ENCODE measurements at regions not wholly inside any gene's neighbourhood (a gene's known extent, or its start where the extent isn't known, plus 50 kb on each side); places are given as distances from the start of the nearest gene placed in this dataset.
"Not testable (repeated sequence)": the region's sequence is repeated elsewhere in the genome, so short reads cannot be mapped to it uniquely, and the experiment has no call there.

- TF ChIP-seq, protein P1, sequence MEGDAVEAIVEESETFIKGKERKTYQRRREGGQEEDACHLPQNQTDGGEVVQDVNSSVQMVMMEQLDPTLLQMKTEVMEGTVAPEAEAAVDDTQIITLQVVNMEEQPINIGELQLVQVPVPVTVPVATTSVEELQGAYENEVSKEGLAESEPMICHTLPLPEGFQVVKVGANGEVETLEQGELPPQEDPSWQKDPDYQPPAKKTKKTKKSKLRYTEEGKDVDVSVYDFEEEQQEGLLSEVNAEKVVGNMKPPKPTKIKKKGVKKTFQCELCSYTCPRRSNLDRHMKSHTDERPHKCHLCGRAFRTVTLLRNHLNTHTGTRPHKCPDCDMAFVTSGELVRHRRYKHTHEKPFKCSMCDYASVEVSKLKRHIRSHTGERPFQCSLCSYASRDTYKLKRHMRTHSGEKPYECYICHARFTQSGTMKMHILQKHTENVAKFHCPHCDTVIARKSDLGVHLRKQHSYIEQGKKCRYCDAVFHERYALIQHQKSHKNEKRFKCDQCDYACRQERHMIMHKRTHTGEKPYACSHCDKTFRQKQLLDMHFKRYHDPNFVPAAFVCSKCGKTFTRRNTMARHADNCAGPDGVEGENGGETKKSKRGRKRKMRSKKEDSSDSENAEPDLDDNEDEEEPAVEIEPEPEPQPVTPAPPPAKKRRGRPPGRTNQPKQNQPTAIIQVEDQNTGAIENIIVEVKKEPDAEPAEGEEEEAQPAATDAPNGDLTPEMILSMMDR (IDR thresholded peaks at IDR 0.05; ENCODE audit: borderline replicate concordance, control extremely low read depth, extremely low read depth, insufficient read depth, missing control alignments), result no peak
- no peak for DNase-seq (ENCODE audit: low spot score)
- in situ Hi-C loops (cut with MboI; ENCODE audit: low sequenced_read_pairs, unreplicated experiment), result no loop called here
Observed at GRCh38 chr5:171724468-171725204, 61.0 kb upstream of the SMIM23 start.

DNA sequence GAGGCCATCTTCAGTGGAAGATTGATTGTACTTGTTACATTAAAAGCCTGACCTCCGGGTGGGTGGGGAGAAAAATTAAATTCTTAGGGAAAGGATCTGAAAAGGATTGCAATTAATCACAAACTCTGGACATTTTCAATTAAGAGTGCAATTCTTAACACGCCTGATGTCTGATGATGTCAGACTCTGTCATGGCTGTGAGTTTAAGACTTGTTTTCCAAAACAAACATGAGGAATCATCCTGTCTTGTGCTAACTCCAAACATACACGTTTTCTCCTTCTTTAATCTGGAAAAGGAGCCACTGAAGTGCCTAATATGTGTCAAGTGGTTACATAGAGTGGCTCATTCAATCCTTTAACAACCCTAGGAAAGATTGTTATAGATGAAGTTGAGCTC, 60.4 kb upstream of the SMIM23 start:
- in situ Hi-C loops (cut with MboI; ENCODE audit: low sequenced_read_pairs, unreplicated experiment), result no loop called here
- TF ChIP-seq, protein P1 (IDR thresholded peaks at IDR 0.05; ENCODE audit: borderline replicate concordance, control extremely low read depth, extremely low read depth, insufficient read depth, missing control alignments), result no peak
- DNase-seq (ENCODE audit: low spot score), result no peak

- in situ Hi-C loops (cut with MboI; ENCODE audit: low sequenced_read_pairs, unreplicated experiment); DNase-seq (ENCODE audit: low spot score): not testable (repeated sequence)
Observed at GRCh38 chr5:171726819-171727218, 58.8 kb upstream of the SMIM23 start.

DNA sequence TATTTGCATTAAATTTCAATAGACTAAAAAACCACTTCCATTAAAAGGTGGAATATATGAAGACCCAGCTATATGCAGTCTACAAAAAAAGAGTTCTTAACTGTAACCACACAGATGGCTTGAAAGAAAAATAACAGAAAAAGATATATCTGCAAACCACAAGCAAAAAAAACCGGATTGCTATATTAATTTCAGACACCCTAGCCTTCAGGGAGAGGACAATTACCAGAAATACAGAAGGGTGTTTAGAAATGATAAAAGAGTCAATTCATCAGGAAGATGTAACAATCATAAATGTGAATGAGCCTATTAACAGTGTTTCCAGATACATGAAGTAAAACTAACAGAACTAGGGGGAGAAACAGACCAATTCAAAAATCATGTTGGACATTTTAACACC, 56.9 kb upstream of the SMIM23 start:
- in situ Hi-C loops (cut with MboI; ENCODE audit: low sequenced_read_pairs, unreplicated experiment), result no loop called here
- DNase-seq (ENCODE audit: low spot score), result no peak
- TF ChIP-seq, protein P1 (IDR thresholded peaks at IDR 0.05; ENCODE audit: borderline replicate concordance, control extremely low read depth, extremely low read depth, insufficient read depth, missing control alignments), result no peak

Data from GM13976 (cell line).